H9 (cell line): ENCODE measurements at regions not wholly inside any gene's neighbourhood (a gene's known extent, or its start where the extent isn't known, plus 50 kb on each side); places are given as distances from the start of the nearest gene placed in this dataset.

ENCODE experiments used
- DNase-seq: peaks from one replicate; pipeline ENCODE4 v3.0.0-alpha.2; 2017
- H2AFZ ChIP-seq: one replicate; pipeline ENCODE4 v1.6.1; 2013; ENCODE audit warnings: mild to moderate bottlenecking, low read length, control low read depth, moderate library complexity
- H2AK5ac ChIP-seq: 2 replicates; pipeline ENCODE4 v1.6.1; 2013; ENCODE audit warnings: low read length, control low read depth, mixed read lengths; ENCODE audit not compliant: insufficient read length
- H2BK120ac ChIP-seq: one replicate; pipeline ENCODE4 v1.6.1; 2013; ENCODE audit warnings: low read depth, mild to moderate bottlenecking, low read length, control low read depth, inconsistent platforms; ENCODE audit not compliant: poor library complexity, severe bottlenecking
- H2BK12ac ChIP-seq: 2 replicates; pipeline ENCODE4 v1.6.1; 2013; ENCODE audit warnings: low read length, control low read depth, mixed read lengths, low read depth; ENCODE audit not compliant: insufficient read length
- H2BK15ac ChIP-seq: 2 replicates; pipeline ENCODE4 v1.6.1; 2013; ENCODE audit warnings: low read depth, low read length, control low read depth
- H2BK20ac ChIP-seq: one replicate; pipeline ENCODE4 v1.6.1; 2013; ENCODE audit warnings: low read depth, mild to moderate bottlenecking, low read length, control low read depth, inconsistent platforms; ENCODE audit not compliant: poor library complexity, severe bottlenecking
- H2BK5ac ChIP-seq: 2 replicates; pipeline ENCODE4 v1.6.1; 2013; ENCODE audit warnings: low read length, control low read depth, mixed read lengths; ENCODE audit not compliant: insufficient read length
- H3K14ac ChIP-seq: 2 replicates; pipeline ENCODE4 v1.6.1; 2013; ENCODE audit warnings: low read length, control low read depth; ENCODE audit not compliant: insufficient read depth
- H3K18ac ChIP-seq: 2 replicates; pipeline ENCODE4 v1.6.1; 2013; ENCODE audit warnings: low read depth, mild to moderate bottlenecking, mixed read lengths, low read length, control low read depth; ENCODE audit not compliant: insufficient read length
- H3K23ac ChIP-seq: 2 replicates; pipeline ENCODE4 v1.6.1; 2013; ENCODE audit warnings: low read length, control low read depth, mixed read lengths, low read depth; ENCODE audit not compliant: insufficient read length
- H3K23me2 ChIP-seq: 2 replicates; pipeline ENCODE4 v1.6.1; 2013; ENCODE audit warnings: low read depth, mild to moderate bottlenecking, mixed read lengths, low read length, control low read depth; ENCODE audit not compliant: insufficient read length, poor library complexity, severe bottlenecking
- H3K27ac ChIP-seq: 2 replicates; pipeline ENCODE4 v1.5.1; 2013; ENCODE audit warnings: low read length, control low read depth, mixed read lengths, low read depth; ENCODE audit not compliant: insufficient read length
- H3K27me3 ChIP-seq: 2 replicates; pipeline ENCODE4 v1.6.1; 2013; ENCODE audit warnings: low read length, control low read depth, inconsistent platforms; ENCODE audit not compliant: insufficient read depth
- H3K4ac ChIP-seq: 2 replicates; pipeline ENCODE4 v1.6.1; 2013; ENCODE audit warnings: low read depth, mild to moderate bottlenecking, control low read depth, inconsistent platforms, low read length, moderate library complexity
- H3K4me1 ChIP-seq: 2 replicates; pipeline ENCODE4 v1.6.1; 2013; ENCODE audit warnings: low read length, control low read depth, inconsistent platforms; ENCODE audit not compliant: insufficient read depth
- H3K4me2 ChIP-seq: 2 replicates; pipeline ENCODE4 v1.6.1; 2013; ENCODE audit warnings: low read length, control low read depth, mixed read lengths; ENCODE audit not compliant: insufficient read length, insufficient read depth
- H3K56ac ChIP-seq: 2 replicates; pipeline ENCODE4 v1.6.1; 2013; ENCODE audit warnings: low read depth, mild to moderate bottlenecking, mixed read lengths, low read length, control low read depth; ENCODE audit not compliant: insufficient read length
- H3K79me1 ChIP-seq: 2 replicates; pipeline ENCODE4 v1.6.1; 2013; ENCODE audit warnings: low read depth, mild to moderate bottlenecking, moderate library complexity, low read length, control low read depth, inconsistent platforms; ENCODE audit not compliant: insufficient read depth, poor library complexity, severe bottlenecking
- H3K79me2 ChIP-seq: 2 replicates; pipeline ENCODE4 v1.6.1; 2013; ENCODE audit warnings: low read length, control low read depth, inconsistent platforms; ENCODE audit not compliant: insufficient read depth
- H3K9ac ChIP-seq: 2 replicates; pipeline ENCODE4 v1.6.1; 2013; ENCODE audit warnings: low read length, control low read depth, mixed read lengths; ENCODE audit not compliant: insufficient read length; ENCODE audit errors: extremely low read depth
- H3K9me3 ChIP-seq: one replicate; pipeline ENCODE4 v1.6.1; 2013; ENCODE audit warnings: low read depth, low read length, inconsistent platforms; ENCODE audit not compliant: control insufficient read depth
- H3T11ph ChIP-seq: one replicate; pipeline ENCODE4 v1.6.1; 2013; ENCODE audit warnings: mild to moderate bottlenecking, low read length, control low read depth, inconsistent platforms
- H4K20me1 ChIP-seq: one replicate; pipeline ENCODE4 v1.6.1; 2013; ENCODE audit not compliant: control insufficient read depth, insufficient read length, insufficient read depth
- H4K5ac ChIP-seq: 2 replicates; pipeline ENCODE4 v1.6.1; 2013; ENCODE audit warnings: low read depth, mild to moderate bottlenecking, mixed read lengths, low read length, control low read depth; ENCODE audit not compliant: insufficient read length
- H4K8ac ChIP-seq: replicated peaks from 2 replicates; pipeline ENCODE4 v1.6.1; 2013; ENCODE audit warnings: low read length, control low read depth, mixed read lengths, low read depth; ENCODE audit not compliant: insufficient read length
- H4K91ac ChIP-seq: 2 replicates; pipeline ENCODE4 v1.6.1; 2013; ENCODE audit warnings: low read depth, mild to moderate bottlenecking, moderate library complexity, mixed read lengths, low read length, control low read depth; ENCODE audit not compliant: insufficient read length
- H3K27ac Mint-ChIP-seq, 3 experiments: 2 replicates in 2 of 3; 3 replicates in 1 of 3; pipeline ENCODE4 v1.8.0; 2020 to 2021; ENCODE audit warnings: mixed read lengths in 3 of 3, mild to moderate bottlenecking in 1 of 3, moderate library complexity in 1 of 3
- H3K27me3 Mint-ChIP-seq: 2 replicates; pipeline ENCODE4 v1.8.0; 2021; ENCODE audit warnings: low read depth, mild to moderate bottlenecking, moderate library complexity, mixed read lengths
- H3K36me3 Mint-ChIP-seq, 3 experiments: 2 replicates in 2 of 3; 3 replicates in 1 of 3; pipeline ENCODE4 v1.8.0; 2020 to 2021; ENCODE audit warnings: low read depth in 3 of 3, mixed read lengths in 3 of 3; ENCODE audit not compliant: insufficient read depth in 1 of 3
- H3K4me1 Mint-ChIP-seq, 2 experiments: 2 replicates each; pipeline ENCODE4 v1.8.0; 2020; ENCODE audit warnings: mixed read lengths in 2 of 2
- H3K4me3 Mint-ChIP-seq, 2 experiments: 2 replicates in 1 of 2; 3 replicates in 1 of 2; pipeline ENCODE4 v1.8.0; 2020 to 2021; ENCODE audit warnings: mild to moderate bottlenecking in 2 of 2, mixed read lengths in 2 of 2, moderate library complexity in 1 of 2
- H3K9me3 Mint-ChIP-seq, 2 experiments: 2 replicates in 1 of 2; 3 replicates in 1 of 2; pipeline ENCODE4 v1.8.0; 2020; ENCODE audit warnings: mild to moderate bottlenecking in 2 of 2, mixed read lengths in 2 of 2, moderate library complexity in 1 of 2
- CTCF ChIP-seq: fragments of 200-600 bp; sonication (generic); conservative IDR thresholded peaks from 3 replicates; pipeline ENCODE4 v1.8.0; 2021; ENCODE audit warnings: antibody characterized with exemption, mild to moderate bottlenecking
- WGBS: extraction: QIAGEN DNeasy Blood & Tissue Kit; methylation state at CpG from one replicate; pipeline ENCODE4 v1.1.7; 2013; ENCODE audit warnings: missing lambda C conversion rate, low lambda C conversion rate, mixed read lengths; ENCODE audit not compliant: insufficient read length; ENCODE audit errors: extremely low coverage; 5-methylcytosine and 5-hydroxymethylcytosine counted together

GRCh38 chr13:89352384-89352783, 1681.2 kb downstream of the SLITRK5 start:
- Mint-ChIP-seq H3K36me3 (no peaks in the 10 kb centered on the region), H3K9me3 (peaks cover 0 to 3% of the 10 kb centered on the region in 2 experiments; a peak in 1 of 5 replicates), H3K27me3 (no peaks in the 10 kb centered on the region), H3K4me3 (no peak overlapping the region), H3K4me1 (peaks cover 4 to 6% of the 10 kb centered on the region in 2 experiments), H3K27ac (no peak overlapping the region)
- no peaks in the 10 kb centered on the region for H3K9me3 ChIP-seq
- H3K4me1 ChIP-seq, result no peaks in the 10 kb centered on the region; the same call in 1 of the 2 replicates
- H2BK120ac ChIP-seq, result no peak overlapping the region
- no peaks in the 10 kb centered on the region for H3K27me3 ChIP-seq
- H3K18ac ChIP-seq, result no peak overlapping the region
- H4K20me1 ChIP-seq, result no peaks in the 10 kb centered on the region
- H2AFZ ChIP-seq, result no peak overlapping the region
- WGBS, result no CpG with 5 or more reads among the region's 2 CpGs
- no peak overlapping the region for H3K23ac ChIP-seq
- H2BK12ac ChIP-seq, result no peak overlapping the region
- no peak for DNase-seq
- H2BK20ac ChIP-seq, result no peak overlapping the region
- H4K91ac ChIP-seq, result no peak overlapping the region
- TF ChIP-seq CTCF, result no peak
- no peaks in the 10 kb centered on the region for H3K79me2 ChIP-seq
- no peak overlapping the region for H3K14ac ChIP-seq
- H2BK15ac ChIP-seq, result no peak overlapping the region
- no peak overlapping the region for H2BK5ac ChIP-seq
- no peaks in the 10 kb centered on the region for H3K23me2 ChIP-seq
- no peaks in the 10 kb centered on the region for H3K79me1 ChIP-seq
- no peak overlapping the region for H3T11ph ChIP-seq
- no peak overlapping the region for H4K5ac ChIP-seq
- H4K8ac ChIP-seq, result no peak overlapping the region
- no peak overlapping the region for H3K56ac ChIP-seq
- no peak overlapping the region for H3K4me2 ChIP-seq
- H2AK5ac ChIP-seq, result no peak overlapping the region
- H3K27ac ChIP-seq, result no peak overlapping the region
- no peak overlapping the region for H3K9ac ChIP-seq
- H3K4ac ChIP-seq, result no peak overlapping the region
